Breast epithelium (tissue), 4 donors: ENCODE measurements at regions not wholly inside any gene's neighbourhood (a gene's known extent, or its start where the extent isn't known, plus 50 kb on each side); places are given as distances from the start of the nearest gene placed in this dataset.

ENCODE experiments used
- DNase-seq, 2 donors: peaks; one replicate each; pipeline ENCODE4 v3.0.0-alpha.2; 2019; ENCODE audit warnings: low spot score in 2 of 2
- H3K27ac ChIP-seq, 2 donors: fragments of 200-600 bp; sonication (generic) in 1 of 2; one replicate each; pipeline ENCODE4 v1.5.1; 2016 to 2019; ENCODE audit warnings: mild to moderate bottlenecking in 1 of 2
- H3K27me3 ChIP-seq, 2 donors: fragments of 200-600 bp; sonication (generic) in 1 of 2; one replicate each; pipeline versions ENCODE4 v1.5.1 to v1.6.0; 2017 to 2019; ENCODE audit warnings: control low read depth in 1 of 2, mild to moderate bottlenecking in 1 of 2
- H3K36me3 ChIP-seq: fragments of 200-600 bp; one replicate; pipeline ENCODE4 v1.5.1; 2019
- H3K4me1 ChIP-seq, 2 donors: fragments of 200-600 bp; sonication (generic); one replicate each; pipeline ENCODE4 v1.5.1; 2016 to 2019; ENCODE audit warnings: control low read depth in 1 of 2
- H3K4me3 ChIP-seq, 3 donors: fragments of 200-600 bp; sonication (generic); 1 replicate in 2 of 3; 2 replicates in 1 of 3; pipeline ENCODE4 v1.5.1; 2016 to 2019; ENCODE audit warnings: mild to moderate bottlenecking in 3 of 3, moderate library complexity in 2 of 3
- H3K9me3 ChIP-seq, 2 donors: fragments of 200-600 bp; sonication (generic) in 1 of 2; one replicate each; pipeline ENCODE4 v1.5.1; 2016 to 2019; ENCODE audit warnings: control low read depth in 1 of 2
- POLR2A ChIP-seq: fragments of 450-650 bp; IDR thresholded peaks from one replicate; pipeline ENCODE4 v1.6.1; 2016; ENCODE audit warnings: antibody characterized with exemption, mild to moderate bottlenecking, moderate library complexity
- POLR2AphosphoS5 ChIP-seq, 3 donors: sonication (generic); formaldehyde crosslinking; IDR thresholded peaks; one replicate each; pipeline ENCODE4 v1.6.1; 2017; ENCODE audit warnings: antibody characterized with exemption in 3 of 3
- intact Hi-C: fragments of 100-400 bp; cut with DNase I; formaldehyde crosslinking; loops from one replicate; pipeline ENCODE4 v1.15.1; 2023; ENCODE audit warnings: low total_unique reads
- TF ChIP-seq, protein P1 (sequence below), 3 donors: fragments of 450-650 bp; IDR thresholded peaks; one replicate each; pipeline ENCODE4 v1.5.1; 2016 to 2017; ENCODE audit warnings: antibody characterized with exemption in 3 of 3, mild to moderate bottlenecking in 3 of 3, moderate library complexity in 3 of 3

GRCh38 chr4:42302348-42302747 is 94.9 kb upstream of the SHISA3 start:
- H3K4me3 ChIP-seq: no peak overlapping the region
- TF ChIP-seq, protein P1, sequence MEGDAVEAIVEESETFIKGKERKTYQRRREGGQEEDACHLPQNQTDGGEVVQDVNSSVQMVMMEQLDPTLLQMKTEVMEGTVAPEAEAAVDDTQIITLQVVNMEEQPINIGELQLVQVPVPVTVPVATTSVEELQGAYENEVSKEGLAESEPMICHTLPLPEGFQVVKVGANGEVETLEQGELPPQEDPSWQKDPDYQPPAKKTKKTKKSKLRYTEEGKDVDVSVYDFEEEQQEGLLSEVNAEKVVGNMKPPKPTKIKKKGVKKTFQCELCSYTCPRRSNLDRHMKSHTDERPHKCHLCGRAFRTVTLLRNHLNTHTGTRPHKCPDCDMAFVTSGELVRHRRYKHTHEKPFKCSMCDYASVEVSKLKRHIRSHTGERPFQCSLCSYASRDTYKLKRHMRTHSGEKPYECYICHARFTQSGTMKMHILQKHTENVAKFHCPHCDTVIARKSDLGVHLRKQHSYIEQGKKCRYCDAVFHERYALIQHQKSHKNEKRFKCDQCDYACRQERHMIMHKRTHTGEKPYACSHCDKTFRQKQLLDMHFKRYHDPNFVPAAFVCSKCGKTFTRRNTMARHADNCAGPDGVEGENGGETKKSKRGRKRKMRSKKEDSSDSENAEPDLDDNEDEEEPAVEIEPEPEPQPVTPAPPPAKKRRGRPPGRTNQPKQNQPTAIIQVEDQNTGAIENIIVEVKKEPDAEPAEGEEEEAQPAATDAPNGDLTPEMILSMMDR (IDR thresholded peaks at IDR 0.05): no peak
- TF ChIP-seq POLR2AphosphoS5 (IDR thresholded peaks at IDR 0.05): no peak
- TF ChIP-seq POLR2A: no peak
- no peaks in the 10 kb centered on the region for H3K4me1 ChIP-seq
- DNase-seq: no peak
- H3K27ac ChIP-seq: no peak overlapping the region
- no peaks in the 10 kb centered on the region for H3K9me3 ChIP-seq
- intact Hi-C loops: no loop called here
- H3K36me3 ChIP-seq: no peaks in the 10 kb centered on the region
- no peaks in the 10 kb centered on the region for H3K27me3 ChIP-seq

GRCh38 chr4:42306221-42307109 is 90.8 kb upstream of the SHISA3 start:
- TF ChIP-seq, protein P1 (IDR thresholded peaks at IDR 0.05): no peak
- TF ChIP-seq POLR2A (no peak), POLR2AphosphoS5 (IDR thresholded peaks at IDR 0.05) (no peak)
- Histone ChIP-seq H3K27ac (no peak overlapping the region), H3K4me3 (no peak overlapping the region), H3K9me3 (no peaks in the 10 kb centered on the region), H3K36me3 (no peaks in the 10 kb centered on the region), H3K4me1 (no peaks in the 10 kb centered on the region), H3K27me3 (no peaks in the 10 kb centered on the region)
- no peak for DNase-seq
- intact Hi-C loops: no loop called here

GRCh38 chr4:42308247-42308646 is 89.0 kb upstream of the SHISA3 start:
- no peaks in the 10 kb centered on the region for H3K27me3 ChIP-seq
- no peak overlapping the region for H3K27ac ChIP-seq
- H3K9me3 ChIP-seq: no peaks in the 10 kb centered on the region
- H3K4me3 ChIP-seq: no peak overlapping the region
- TF ChIP-seq POLR2A (no peak), POLR2AphosphoS5 (IDR thresholded peaks at IDR 0.05) (no peak)
- TF ChIP-seq, protein P1 (IDR thresholded peaks at IDR 0.05): no peak
- no peaks in the 10 kb centered on the region for H3K36me3 ChIP-seq
- intact Hi-C loops: no loop called here
- H3K4me1 ChIP-seq: no peaks in the 10 kb centered on the region
- no peak for DNase-seq

- H3K27ac ChIP-seq: no peak overlapping the region
- DNase-seq: no peak
- no peaks in the 10 kb centered on the region for H3K9me3 ChIP-seq
- no peaks in the 10 kb centered on the region for H3K4me1 ChIP-seq
- no peak for TF ChIP-seq POLR2AphosphoS5 (IDR thresholded peaks at IDR 0.05)
- TF ChIP-seq, protein P1 (IDR thresholded peaks at IDR 0.05): no peak
- no peak for TF ChIP-seq POLR2A
- intact Hi-C loops: no loop called here
- no peak overlapping the region for H3K4me3 ChIP-seq
- H3K27me3 ChIP-seq: no peaks in the 10 kb centered on the region
- no peaks in the 10 kb centered on the region for H3K36me3 ChIP-seq
Measured at GRCh38 chr4:42309361-42310260, 87.7 kb upstream of the SHISA3 start.

- no peaks in the 10 kb centered on the region for H3K36me3 ChIP-seq
- H3K27ac ChIP-seq: no peak overlapping the region
- DNase-seq: no peak
- no peaks in the 10 kb centered on the region for H3K9me3 ChIP-seq
- no peaks in the 10 kb centered on the region for H3K27me3 ChIP-seq
- no peak overlapping the region for H3K4me3 ChIP-seq
- intact Hi-C loops: no loop called here
- TF ChIP-seq POLR2AphosphoS5 (IDR thresholded peaks at IDR 0.05): no peak
- TF ChIP-seq, protein P1 (IDR thresholded peaks at IDR 0.05): no peak
- TF ChIP-seq POLR2A: no peak
- no peaks in the 10 kb centered on the region for H3K4me1 ChIP-seq
Measured at GRCh38 chr4:42310358-42310757, 86.9 kb upstream of the SHISA3 start.
